AG09309 (cell line): ENCODE measurements at regions not wholly inside any gene's neighbourhood (a gene's known extent, or its start where the extent isn't known, plus 50 kb on each side); places are given as distances from the start of the nearest gene placed in this dataset.

Experiments used
- DNase-seq: peaks from one replicate; pipeline ENCODE4 v3.0.0-alpha.2; 2010; ENCODE audit warnings: low read depth
- H3K4me3 ChIP-seq: 2 replicates; pipeline ENCODE4 v1.5.1; 2011; ENCODE audit warnings: mild to moderate bottlenecking, low read depth, low read length, moderate library complexity; ENCODE audit not compliant: control insufficient read depth
- CTCF ChIP-seq: IDR thresholded peaks from 2 replicates; pipeline ENCODE4 v1.5.1; 2011; ENCODE audit warnings: mild to moderate bottlenecking, low read depth, low read length, inconsistent platforms; ENCODE audit not compliant: insufficient read depth, control insufficient read depth; ENCODE audit errors: missing control alignments

DNA sequence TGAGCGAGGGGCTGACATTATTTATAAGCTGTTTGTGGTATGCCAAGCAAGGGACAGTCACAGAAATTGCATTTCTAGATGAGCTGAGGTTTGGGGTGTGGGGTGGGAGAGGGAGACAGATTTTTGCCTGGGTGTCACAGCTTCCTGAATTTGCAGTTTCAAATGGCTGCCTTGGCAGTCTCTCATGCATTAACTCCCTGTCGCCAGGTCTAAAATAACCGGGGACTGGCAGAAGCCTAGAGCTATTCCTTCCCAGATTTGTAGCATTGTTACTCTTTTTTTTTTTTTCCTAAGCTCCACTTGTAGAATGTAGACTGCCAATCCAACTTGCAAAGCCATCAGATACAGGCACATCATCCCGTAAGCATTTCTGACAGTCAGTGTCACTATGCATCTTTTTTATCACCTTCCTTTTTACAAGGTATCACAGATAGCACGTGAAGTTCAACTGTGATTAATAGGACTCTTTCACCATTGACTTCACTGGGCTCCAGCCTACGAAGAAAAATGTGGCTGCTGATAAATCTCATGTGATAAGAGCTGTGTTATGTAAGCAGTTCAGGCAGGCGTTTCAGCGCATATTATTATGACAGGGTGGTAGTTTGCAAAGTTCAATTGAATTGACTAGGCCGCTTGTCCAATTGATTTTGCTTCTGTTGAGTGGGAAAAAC is 130.7 kb upstream of the CELF2 start:
- H3K4me3 ChIP-seq: no peak overlapping the region
- DNase-seq: no peak
- TF ChIP-seq CTCF: no peak

- H3K4me3 ChIP-seq: no peak overlapping the region
- peak; percentile 46 for DNase-seq
Observed at GRCh38 chr10:10891124-10892082, 126.3 kb upstream of the CELF2 start.

GRCh38 chr10:10892290-10892875 is 125.3 kb upstream of the CELF2 start:
- no peak for DNase-seq
- no peak for TF ChIP-seq CTCF
- H3K4me3 ChIP-seq: no peak overlapping the region

More at GRCh38 chr10:10891124-10892082, 126.3 kb upstream of the CELF2 start:
- no peak for TF ChIP-seq CTCF

- H3K4me3 ChIP-seq: no peak overlapping the region
- no peak for DNase-seq
- no peak for TF ChIP-seq CTCF
Observed at GRCh38 chr10:10897400-10897799, 120.3 kb upstream of the CELF2 start.

DNA sequence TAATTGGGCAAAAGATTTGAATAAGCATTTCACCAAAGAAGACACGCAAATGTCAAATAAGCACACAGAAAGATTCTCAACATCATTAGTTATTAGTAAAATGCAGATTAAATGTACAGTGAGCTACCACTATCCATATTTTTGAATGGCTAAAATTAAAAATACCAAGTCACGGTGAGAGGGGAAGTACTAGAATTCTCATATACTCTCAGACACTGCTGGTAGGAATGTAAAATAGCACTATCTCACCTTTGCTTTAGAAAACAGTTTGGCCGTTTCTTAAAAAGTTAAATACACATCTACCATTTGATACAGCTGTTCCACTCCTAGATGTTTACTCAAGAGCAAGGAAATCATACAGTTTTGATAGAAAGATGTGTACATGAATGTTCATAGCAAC is 115.8 kb upstream of the CELF2 start:
- no peak for DNase-seq
- no peak overlapping the region for H3K4me3 ChIP-seq
- TF ChIP-seq CTCF: no peak

GRCh38 chr10:10902951-10903350 is 114.7 kb upstream of the CELF2 start:
- DNase-seq: no peak
- no peak for TF ChIP-seq CTCF
- no peak overlapping the region for H3K4me3 ChIP-seq
